Mononuclear cell (primary cell): ENCODE measurements at regions not wholly inside any gene's neighbourhood (a gene's known extent, or its start where the extent isn't known, plus 50 kb on each side); places are given as distances from the start of the nearest gene placed in this dataset.

ENCODE experiments used
- H3K27me3 ChIP-seq: 2 replicates; pipeline ENCODE4 v1.6.0; 2011; ENCODE audit warnings: low read length, control low read depth; ENCODE audit not compliant: insufficient read depth
- H3K4me1 ChIP-seq: 2 replicates; pipeline ENCODE4 v1.5.1; 2011; ENCODE audit warnings: mild to moderate bottlenecking, low read length, control low read depth; ENCODE audit not compliant: insufficient read depth
- H3K4me3 ChIP-seq: 2 replicates; pipeline ENCODE4 v1.5.1; 2011; ENCODE audit warnings: mild to moderate bottlenecking, low read length, moderate library complexity
- H3K9me3 ChIP-seq: 2 replicates; pipeline ENCODE4 v1.5.1; 2011; ENCODE audit warnings: low read depth, mild to moderate bottlenecking, control low read depth, low read length

GRCh38 chr4:24002330-24002966 lies 112.6 kb upstream of the PPARGC1A start:
- Histone ChIP-seq H3K9me3 (no peaks in the 10 kb centered on the region), H3K4me1 (no peaks in the 10 kb centered on the region), H3K4me3 (no peak overlapping the region), H3K27me3 (no peaks in the 10 kb centered on the region)

- H3K4me3 ChIP-seq: no peak overlapping the region
- H3K4me1 ChIP-seq: no peaks in the 10 kb centered on the region
- H3K9me3 ChIP-seq: no peaks in the 10 kb centered on the region
- H3K27me3 ChIP-seq: no peaks in the 10 kb centered on the region
These were observed 111.9 kb upstream of the PPARGC1A start for GRCh38 chr4:24001486-24002329.

GRCh38 chr4:24000470-24000831 lies 110.6 kb upstream of the PPARGC1A start:
- H3K4me1 ChIP-seq: no peaks in the 10 kb centered on the region
- H3K9me3 ChIP-seq: no peaks in the 10 kb centered on the region
- no peaks in the 10 kb centered on the region for H3K27me3 ChIP-seq
- H3K4me3 ChIP-seq: no peak overlapping the region

GRCh38 chr4:23999714-24000469 lies 110.0 kb upstream of the PPARGC1A start:
- Histone ChIP-seq H3K27me3 (no peaks in the 10 kb centered on the region), H3K4me3 (no peak overlapping the region), H3K4me1 (no peaks in the 10 kb centered on the region), H3K9me3 (no peaks in the 10 kb centered on the region)

- H3K9me3 ChIP-seq: no peaks in the 10 kb centered on the region
- H3K4me3 ChIP-seq: no peak overlapping the region
- no peaks in the 10 kb centered on the region for H3K4me1 ChIP-seq
- no peaks in the 10 kb centered on the region for H3K27me3 ChIP-seq
These were observed 103.5 kb upstream of the PPARGC1A start for GRCh38 chr4:23993373-23993772.

GRCh38 chr4:23991444-23991843 lies 101.6 kb upstream of the PPARGC1A start:
- Histone ChIP-seq H3K4me1 (no peaks in the 10 kb centered on the region), H3K4me3 (no peak overlapping the region), H3K27me3 (no peaks in the 10 kb centered on the region), H3K9me3 (no peaks in the 10 kb centered on the region)

GRCh38 chr4:23986270-23986669 lies 96.4 kb upstream of the PPARGC1A start:
- H3K9me3 ChIP-seq: no peaks in the 10 kb centered on the region
- H3K27me3 ChIP-seq: no peaks in the 10 kb centered on the region
- no peaks in the 10 kb centered on the region for H3K4me1 ChIP-seq

GRCh38 chr4:23981328-23981727 lies 91.5 kb upstream of the PPARGC1A start:
- Histone ChIP-seq H3K27me3 (no peaks in the 10 kb centered on the region), H3K9me3 (no peaks in the 10 kb centered on the region), H3K4me1 (no peaks in the 10 kb centered on the region), H3K4me3 (no peak overlapping the region)

More at GRCh38 chr4:23986270-23986669, 96.4 kb upstream of the PPARGC1A start:
- H3K4me3 ChIP-seq: no peak overlapping the region

- H3K27me3 ChIP-seq: no peaks in the 10 kb centered on the region
- no peaks in the 10 kb centered on the region for H3K9me3 ChIP-seq
These were observed 89.7 kb upstream of the PPARGC1A start for GRCh38 chr4:23979534-23979933.

GRCh38 chr4:23978002-23978401 lies 88.2 kb upstream of the PPARGC1A start:
- no peaks in the 10 kb centered on the region for H3K9me3 ChIP-seq
- H3K27me3 ChIP-seq: no peaks in the 10 kb centered on the region
- H3K4me3 ChIP-seq: no peak overlapping the region
- no peaks in the 10 kb centered on the region for H3K4me1 ChIP-seq

More at GRCh38 chr4:23979534-23979933, 89.7 kb upstream of the PPARGC1A start:
- no peak overlapping the region for H3K4me3 ChIP-seq
- no peaks in the 10 kb centered on the region for H3K4me1 ChIP-seq

- Histone ChIP-seq H3K4me1 (no peaks in the 10 kb centered on the region), H3K27me3 (no peaks in the 10 kb centered on the region), H3K9me3 (no peaks in the 10 kb centered on the region)
These were observed 86.6 kb upstream of the PPARGC1A start for GRCh38 chr4:23976423-23976822.

GRCh38 chr4:23973308-23973855 lies 83.5 kb upstream of the PPARGC1A start:
- Histone ChIP-seq H3K9me3 (no peaks in the 10 kb centered on the region), H3K27me3 (no peaks in the 10 kb centered on the region), H3K4me3 (no peak overlapping the region), H3K4me1 (no peaks in the 10 kb centered on the region)

More at GRCh38 chr4:23976423-23976822, 86.6 kb upstream of the PPARGC1A start:
- H3K4me3 ChIP-seq: no peak overlapping the region

- no peaks in the 10 kb centered on the region for H3K27me3 ChIP-seq
- no peak overlapping the region for H3K4me3 ChIP-seq
- H3K9me3 ChIP-seq: no peaks in the 10 kb centered on the region
- H3K4me1 ChIP-seq: no peaks in the 10 kb centered on the region
These were observed 83.0 kb upstream of the PPARGC1A start for GRCh38 chr4:23972805-23973204.

GRCh38 chr4:23972187-23972586 lies 82.3 kb upstream of the PPARGC1A start:
- Histone ChIP-seq H3K4me1 (no peaks in the 10 kb centered on the region), H3K9me3 (no peaks in the 10 kb centered on the region), H3K27me3 (no peaks in the 10 kb centered on the region), H3K4me3 (no peak overlapping the region)
